ENCODE measurements at regions not wholly inside any gene's neighbourhood (a gene's known extent, or its start where the extent isn't known, plus 50 kb on each side); places are given as distances from the start of the nearest gene placed in this dataset.

GRCh38 chr1:112196008-112196588, 199.9 kb upstream of the CTTNBP2NL start (continued):
- TF ChIP-seq HBP1 (CRISPR knock-in tag; IDR thresholded peaks at IDR 0.05) (no peak), ATF3 (IDR thresholded peaks at IDR 0.05) (peak; percentile 49; the same call in 1 of the 2 replicates), ATF3 (CRISPR knock-in tag; conservative IDR thresholded peaks at IDR 0.05) (no peak), JUND (IDR thresholded peaks at IDR 0.05; ENCODE audit: borderline replicate concordance, low read depth, low read length) (no peak), JUND (tag; IDR thresholded peaks at IDR 0.05; ENCODE audit: borderline replicate concordance, low read depth, low read length) (peak; percentile 14; the same call in 1 of the 3 replicates), ZNF444 (CRISPR knock-in tag; IDR thresholded peaks at IDR 0.05) (no peak), USF2 (CRISPR knock-in tag; IDR thresholded peaks at IDR 0.05) (0 out of 2 replicates have a peak, but pooled peaks have one; percentile 8), REST (IDR thresholded peaks at IDR 0.05; ENCODE audit: borderline replicate concordance) (no peak), REST (CRISPR knock-in tag; IDR thresholded peaks at IDR 0.05; ENCODE audit: low read depth) (no peak), ETS1 (conservative IDR thresholded peaks at IDR 0.05; ENCODE audit: control insufficient read depth, low read depth, low read length) (no peak), KLF10 (CRISPR knock-in tag; IDR thresholded peaks at IDR 0.05) (no peak)

Data from K562 (cell line).